ENCODE measurements at regions not wholly inside any gene's neighbourhood (a gene's known extent, or its start where the extent isn't known, plus 50 kb on each side); places are given as distances from the start of the nearest gene placed in this dataset.

DNA sequence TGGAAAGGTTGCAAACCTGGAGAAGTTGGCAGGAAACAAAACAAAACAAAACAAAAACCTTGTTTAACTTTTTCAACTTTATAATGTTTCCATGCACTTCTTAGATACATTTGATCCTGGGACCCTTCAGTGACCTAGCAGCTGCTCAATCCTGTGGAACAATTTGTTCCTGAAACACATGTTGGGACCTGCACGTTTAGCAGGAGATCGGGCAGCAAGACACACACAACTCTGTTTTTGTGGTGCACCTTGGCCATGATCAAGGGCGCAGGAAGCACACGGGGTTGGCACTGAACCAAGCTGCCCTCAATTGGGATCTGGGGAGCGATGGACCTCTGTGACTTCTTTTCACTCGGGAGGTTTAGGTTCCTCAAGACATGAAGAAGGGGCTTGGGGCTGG is 268.7 kb downstream of the LOXHD1 start:
- WGBS (ENCODE audit: insufficient coverage, low lambda C conversion rate) = 60% methylated on average over 1 of the region's 6 CpGs
- no peaks in the 10 kb centered on the region for H3K9me3 ChIP-seq (ENCODE audit: control insufficient read depth, low read depth, low read length)

GRCh38 chr18:46392576-46392975 is 264.4 kb downstream of the LOXHD1 start:
- H3K27ac ChIP-seq (ENCODE audit: low read length) = no peak overlapping the region
- H3K36me3 ChIP-seq (ENCODE audit: control insufficient read depth, insufficient read depth, low read length) = no peaks in the 10 kb centered on the region
- no peak for DNase-seq

More for the DNA sequence above, 268.7 kb downstream of the LOXHD1 start:
- DNase-seq = no peak
- Histone ChIP-seq H3K4me3 (ENCODE audit: low read length) (no peak overlapping the region), H3K4me1 (ENCODE audit: control insufficient read depth, insufficient read depth, low read length) (no peaks in the 10 kb centered on the region), H3K27me3 (ENCODE audit: control insufficient read depth, insufficient read depth, low read length) (no peaks in the 10 kb centered on the region), H3K27ac (ENCODE audit: low read length) (no peak overlapping the region), H3K36me3 (ENCODE audit: control insufficient read depth, insufficient read depth, low read length) (no peaks in the 10 kb centered on the region)

DNA sequence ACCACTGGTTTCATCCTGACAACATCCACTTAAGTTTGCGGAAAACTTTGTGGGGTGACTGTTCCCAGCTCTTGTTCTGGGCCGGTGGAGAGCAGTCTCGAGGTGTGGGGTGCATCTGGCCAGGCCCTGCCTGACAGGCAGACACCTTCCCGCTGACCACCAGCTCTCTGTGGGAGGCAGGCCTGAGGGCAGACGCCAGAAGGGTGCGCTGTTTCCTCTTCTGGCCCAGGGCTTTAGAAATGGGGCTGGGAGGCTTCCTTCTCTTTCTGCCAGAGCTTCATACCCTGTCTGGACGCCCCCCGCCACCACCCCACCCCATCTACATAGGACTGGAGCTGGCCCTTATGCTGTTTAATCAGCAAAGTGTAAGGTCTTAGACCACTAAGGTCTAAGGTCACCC is 263.8 kb downstream of the LOXHD1 start:
- no peak overlapping the region for H3K4me3 ChIP-seq (ENCODE audit: low read length)
- WGBS (ENCODE audit: insufficient coverage, low lambda C conversion rate) = no CpG with 5 or more reads among the region's 8 CpGs
- no peaks in the 10 kb centered on the region for H3K27me3 ChIP-seq (ENCODE audit: control insufficient read depth, insufficient read depth, low read length)

More at GRCh38 chr18:46392576-46392975, 264.4 kb downstream of the LOXHD1 start:
- H3K4me1 ChIP-seq (ENCODE audit: control insufficient read depth, insufficient read depth, low read length) = no peaks in the 10 kb centered on the region
- H3K27me3 ChIP-seq (ENCODE audit: control insufficient read depth, insufficient read depth, low read length) = no peaks in the 10 kb centered on the region
- H3K9me3 ChIP-seq (ENCODE audit: control insufficient read depth, low read depth, low read length) = no peaks in the 10 kb centered on the region
- H3K4me3 ChIP-seq (ENCODE audit: low read length) = no peak overlapping the region
- no CpG with 5 or more reads among the region's 9 CpGs for WGBS (ENCODE audit: insufficient coverage, low lambda C conversion rate)

GRCh38 chr18:46393961-46394360 is 263.1 kb downstream of the LOXHD1 start:
- no peaks in the 10 kb centered on the region for H3K36me3 ChIP-seq (ENCODE audit: control insufficient read depth, insufficient read depth, low read length)
- no peaks in the 10 kb centered on the region for H3K27me3 ChIP-seq (ENCODE audit: control insufficient read depth, insufficient read depth, low read length)
- no peak for DNase-seq
- no peaks in the 10 kb centered on the region for H3K9me3 ChIP-seq (ENCODE audit: control insufficient read depth, low read depth, low read length)
- H3K4me1 ChIP-seq (ENCODE audit: control insufficient read depth, insufficient read depth, low read length) = no peaks in the 10 kb centered on the region
- H3K4me3 ChIP-seq (ENCODE audit: low read length) = no peak overlapping the region
- H3K27ac ChIP-seq (ENCODE audit: low read length) = no peak overlapping the region
- WGBS (ENCODE audit: insufficient coverage, low lambda C conversion rate) = no CpG with 5 or more reads among the region's 6 CpGs

More for the DNA sequence above, 263.8 kb downstream of the LOXHD1 start:
- no peaks in the 10 kb centered on the region for H3K4me1 ChIP-seq (ENCODE audit: control insufficient read depth, insufficient read depth, low read length)
- DNase-seq = no peak
- no peak overlapping the region for H3K27ac ChIP-seq (ENCODE audit: low read length)
- no peaks in the 10 kb centered on the region for H3K9me3 ChIP-seq (ENCODE audit: control insufficient read depth, low read depth, low read length)
- no peaks in the 10 kb centered on the region for H3K36me3 ChIP-seq (ENCODE audit: control insufficient read depth, insufficient read depth, low read length)

GRCh38 chr18:46395795-46396194 is 261.2 kb downstream of the LOXHD1 start:
- Histone ChIP-seq H3K27me3 (ENCODE audit: control insufficient read depth, insufficient read depth, low read length) (no peaks in the 10 kb centered on the region), H3K9me3 (ENCODE audit: control insufficient read depth, low read depth, low read length) (no peaks in the 10 kb centered on the region), H3K4me1 (ENCODE audit: control insufficient read depth, insufficient read depth, low read length) (no peaks in the 10 kb centered on the region), H3K27ac (ENCODE audit: low read length) (no peak overlapping the region), H3K4me3 (ENCODE audit: low read length) (no peak overlapping the region), H3K36me3 (ENCODE audit: control insufficient read depth, insufficient read depth, low read length) (no peaks in the 10 kb centered on the region)
- WGBS (ENCODE audit: insufficient coverage, low lambda C conversion rate) = no CpG with 5 or more reads among the region's 4 CpGs
- no peak for DNase-seq

DNA sequence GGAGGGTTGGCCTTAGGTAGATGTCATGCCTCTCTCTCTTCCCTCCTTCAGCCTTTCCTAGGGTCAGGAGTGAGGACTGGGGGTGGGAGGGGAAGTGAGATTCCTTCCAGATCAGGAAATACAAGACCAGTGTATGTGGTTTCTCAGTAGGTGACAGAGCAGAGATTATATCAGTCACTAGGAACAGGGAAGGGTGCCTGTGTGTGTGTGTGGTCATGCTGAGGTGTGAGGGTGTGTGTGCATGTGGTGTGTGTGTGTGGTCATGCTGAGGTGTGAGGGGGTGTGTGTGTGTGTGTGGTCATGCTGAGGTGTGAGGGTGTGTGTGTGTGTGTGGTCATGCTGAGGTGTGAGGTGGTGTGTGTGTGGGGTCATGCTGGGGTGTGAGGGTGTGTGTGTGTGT is 259.8 kb downstream of the LOXHD1 start:
- H3K36me3 ChIP-seq (ENCODE audit: control insufficient read depth, insufficient read depth, low read length) = no peaks in the 10 kb centered on the region
- H3K4me1 ChIP-seq (ENCODE audit: control insufficient read depth, insufficient read depth, low read length) = no peaks in the 10 kb centered on the region
- no peak for DNase-seq
- no peaks in the 10 kb centered on the region for H3K27me3 ChIP-seq (ENCODE audit: control insufficient read depth, insufficient read depth, low read length)
- no peaks in the 10 kb centered on the region for H3K9me3 ChIP-seq (ENCODE audit: control insufficient read depth, low read depth, low read length)
- H3K4me3 ChIP-seq (ENCODE audit: low read length) = no peak overlapping the region
- H3K27ac ChIP-seq (ENCODE audit: low read length) = no peak overlapping the region

DNA sequence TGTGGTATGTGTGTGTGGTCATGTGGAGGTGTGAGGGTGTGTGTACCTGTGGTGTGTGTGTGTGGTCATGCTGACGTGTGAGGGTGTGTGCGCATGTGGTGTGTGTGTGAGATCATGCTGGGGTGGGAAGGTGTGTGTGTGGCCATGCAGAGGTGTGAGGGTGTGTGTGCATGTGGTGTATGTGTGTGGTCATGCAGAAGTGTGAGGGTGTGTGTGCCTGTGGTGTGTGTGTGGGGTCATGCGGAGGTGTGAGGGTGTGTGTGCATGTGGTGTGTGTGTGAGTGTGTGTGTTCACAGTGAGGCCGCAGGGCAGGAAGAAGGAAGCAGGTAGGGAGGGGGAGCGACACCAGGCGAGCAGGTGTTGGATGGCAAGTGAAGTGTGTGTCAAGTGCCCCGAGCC is 259.0 kb downstream of the LOXHD1 start:
- Histone ChIP-seq H3K27ac (ENCODE audit: low read length) (no peak overlapping the region), H3K27me3 (ENCODE audit: control insufficient read depth, insufficient read depth, low read length) (no peaks in the 10 kb centered on the region), H3K9me3 (ENCODE audit: control insufficient read depth, low read depth, low read length) (no peaks in the 10 kb centered on the region), H3K4me1 (ENCODE audit: control insufficient read depth, insufficient read depth, low read length) (no peaks in the 10 kb centered on the region), H3K36me3 (ENCODE audit: control insufficient read depth, insufficient read depth, low read length) (no peaks in the 10 kb centered on the region), H3K4me3 (ENCODE audit: low read length) (no peak overlapping the region)
- 90% methylated on average over 2 of the region's 7 CpGs for WGBS (ENCODE audit: insufficient coverage, low lambda C conversion rate)
- DNase-seq = no peak

DNA sequence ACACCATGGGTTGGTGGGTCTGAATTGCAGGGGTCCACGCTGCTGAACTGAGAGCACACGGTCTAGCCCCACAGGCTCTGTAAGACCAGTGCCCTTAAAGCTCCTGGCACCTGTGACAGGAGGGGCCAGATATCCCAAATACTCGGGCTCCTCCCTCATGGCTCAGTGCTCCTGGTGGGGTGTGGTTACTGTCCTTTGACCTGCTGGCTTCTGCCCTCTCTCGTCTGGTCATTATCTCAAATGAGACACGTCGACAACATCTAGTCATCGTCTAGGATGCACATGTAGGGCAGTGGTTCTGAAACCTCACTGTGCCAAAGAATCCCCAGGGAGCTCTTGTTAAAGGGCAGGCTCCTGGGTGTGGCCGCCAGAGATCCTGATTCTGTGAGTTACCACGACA is 258.4 kb downstream of the LOXHD1 start:
- no CpG with 5 or more reads among the region's 9 CpGs for WGBS (ENCODE audit: insufficient coverage, low lambda C conversion rate)
- Histone ChIP-seq H3K27ac (ENCODE audit: low read length) (no peak overlapping the region), H3K9me3 (ENCODE audit: control insufficient read depth, low read depth, low read length) (no peaks in the 10 kb centered on the region), H3K4me1 (ENCODE audit: control insufficient read depth, insufficient read depth, low read length) (no peaks in the 10 kb centered on the region), H3K36me3 (ENCODE audit: control insufficient read depth, insufficient read depth, low read length) (no peaks in the 10 kb centered on the region), H3K27me3 (ENCODE audit: control insufficient read depth, insufficient read depth, low read length) (no peaks in the 10 kb centered on the region), H3K4me3 (ENCODE audit: low read length) (no peak overlapping the region)
- DNase-seq = no peak

DNA sequence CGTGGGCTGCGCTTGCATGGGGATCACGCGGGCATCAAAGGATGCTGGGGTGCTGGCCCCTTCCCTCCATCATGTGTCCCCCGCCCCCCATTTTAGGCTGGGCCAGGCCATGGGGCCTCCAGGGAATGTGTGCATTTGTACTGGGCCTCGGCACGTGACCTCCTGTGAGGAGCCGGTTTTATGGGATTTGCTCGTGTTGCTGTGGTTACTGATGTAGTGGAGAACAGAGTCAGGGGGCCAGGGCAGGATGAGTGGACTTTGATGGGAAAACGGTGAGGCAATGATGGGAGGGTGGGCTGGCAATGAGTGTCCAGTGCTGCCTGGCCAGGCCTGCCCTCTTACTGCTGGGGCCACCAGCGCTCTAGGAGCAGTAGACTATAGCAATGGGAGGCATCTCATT is 257.7 kb downstream of the LOXHD1 start:
- WGBS (ENCODE audit: insufficient coverage, low lambda C conversion rate) = no CpG with 5 or more reads among the region's 11 CpGs
- Histone ChIP-seq H3K9me3 (ENCODE audit: control insufficient read depth, low read depth, low read length) (no peaks in the 10 kb centered on the region), H3K4me3 (ENCODE audit: low read length) (no peak overlapping the region), H3K27me3 (ENCODE audit: control insufficient read depth, insufficient read depth, low read length) (no peaks in the 10 kb centered on the region), H3K4me1 (ENCODE audit: control insufficient read depth, insufficient read depth, low read length) (no peaks in the 10 kb centered on the region), H3K36me3 (ENCODE audit: control insufficient read depth, insufficient read depth, low read length) (no peaks in the 10 kb centered on the region), H3K27ac (ENCODE audit: low read length) (no peak overlapping the region)
- no peak for DNase-seq

DNA sequence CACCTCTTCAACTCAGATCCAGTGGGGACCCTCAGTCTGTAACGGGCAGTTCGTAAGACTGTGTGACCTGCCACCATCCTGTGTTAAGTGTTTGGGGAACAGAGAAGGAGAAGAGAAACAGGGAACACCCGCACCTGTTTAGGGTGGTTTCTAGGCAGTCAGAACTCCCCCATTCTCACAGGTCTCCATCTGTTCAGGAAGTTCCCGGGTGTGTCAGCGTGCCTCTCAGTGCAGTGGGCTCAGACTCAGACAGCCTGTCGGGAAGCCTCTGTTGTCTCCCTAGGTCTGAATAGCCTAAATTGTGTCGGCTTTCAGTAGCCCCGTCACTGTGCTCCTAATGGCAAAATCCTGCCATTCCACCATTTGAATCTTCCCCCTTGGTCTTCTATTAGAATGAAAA is 256.6 kb downstream of the LOXHD1 start:
- H3K27me3 ChIP-seq (ENCODE audit: control insufficient read depth, insufficient read depth, low read length) = no peaks in the 10 kb centered on the region
- no peaks in the 10 kb centered on the region for H3K4me1 ChIP-seq (ENCODE audit: control insufficient read depth, insufficient read depth, low read length)
- WGBS (ENCODE audit: insufficient coverage, low lambda C conversion rate) = no CpG with 5 or more reads among the region's 8 CpGs
- H3K27ac ChIP-seq (ENCODE audit: low read length) = no peak overlapping the region
- H3K9me3 ChIP-seq (ENCODE audit: control insufficient read depth, low read depth, low read length) = no peaks in the 10 kb centered on the region
- no peaks in the 10 kb centered on the region for H3K36me3 ChIP-seq (ENCODE audit: control insufficient read depth, insufficient read depth, low read length)
- no peak for DNase-seq
- H3K4me3 ChIP-seq (ENCODE audit: low read length) = no peak overlapping the region

GRCh38 chr18:46401486-46402070 is 255.4 kb downstream of the LOXHD1 start:
- no peaks in the 10 kb centered on the region for H3K36me3 ChIP-seq (ENCODE audit: control insufficient read depth, insufficient read depth, low read length)

More at GRCh38 chr18:46401486-46402070, 255.4 kb downstream of the LOXHD1 start:
- Histone ChIP-seq H3K4me3 (ENCODE audit: low read length) (no peak overlapping the region), H3K27ac (ENCODE audit: low read length) (no peak overlapping the region), H3K27me3 (ENCODE audit: control insufficient read depth, insufficient read depth, low read length) (no peaks in the 10 kb centered on the region), H3K4me1 (ENCODE audit: control insufficient read depth, insufficient read depth, low read length) (no peaks in the 10 kb centered on the region), H3K9me3 (ENCODE audit: control insufficient read depth, low read depth, low read length) (no peaks in the 10 kb centered on the region)
- no CpG with 5 or more reads among the region's 7 CpGs for WGBS (ENCODE audit: insufficient coverage, low lambda C conversion rate)
- DNase-seq = no peak

Data from large intestine (tissue), 3 donors.